Activated naive CD4-positive, alpha-beta T cell treated with anti-CD3 and anti-CD28 coated beads, Interleukin-2, amount 50 U/mL, for 24 hours (primary cell): ENCODE measurements at regions not wholly inside any gene's neighbourhood (a gene's known extent, or its start where the extent isn't known, plus 50 kb on each side); places are given as distances from the start of the nearest gene placed in this dataset.
"Not testable (repeated sequence)": the region's sequence is repeated elsewhere in the genome, so short reads cannot be mapped to it uniquely, and the experiment has no call there.

Experiments used
- H3K27ac Mint-ChIP-seq: one replicate; pipeline ENCODE4 v1.8.0; 2021; ENCODE audit warnings: mild to moderate bottlenecking, mixed read lengths
- H3K27me3 Mint-ChIP-seq: one replicate; pipeline ENCODE4 v1.8.0; 2021; ENCODE audit warnings: mixed read lengths
- H3K36me3 Mint-ChIP-seq: one replicate; pipeline ENCODE4 v1.8.0; 2021; ENCODE audit warnings: mixed read lengths
- H3K4me1 Mint-ChIP-seq: one replicate; pipeline ENCODE4 v1.8.0; 2021; ENCODE audit warnings: mixed read lengths
- H3K4me3 Mint-ChIP-seq: one replicate; pipeline ENCODE4 v1.8.0; 2021; ENCODE audit warnings: mild to moderate bottlenecking, mixed read lengths
- H3K9me3 Mint-ChIP-seq: one replicate; pipeline ENCODE4 v1.8.0; 2021; ENCODE audit warnings: mixed read lengths

DNA sequence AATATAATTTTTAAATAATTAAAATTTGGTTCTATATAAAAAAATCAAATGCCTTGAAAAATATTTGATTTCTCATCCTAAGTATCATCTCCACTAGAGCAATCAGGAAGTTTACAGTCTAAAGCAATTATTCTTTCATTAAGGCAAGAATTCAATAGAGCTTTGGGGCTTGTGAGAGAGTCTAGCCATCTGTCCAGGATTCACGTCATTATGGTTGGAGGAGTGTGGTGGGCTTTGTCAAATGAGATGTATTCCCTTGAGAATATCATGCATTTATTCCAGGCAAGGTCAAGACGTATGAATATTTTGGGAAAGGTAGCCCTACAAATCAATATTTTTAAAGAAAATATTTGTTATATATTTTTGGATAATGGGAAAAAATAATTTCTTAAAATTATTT, 132.4 kb downstream of the ELOVL4 start:
- Mint-ChIP-seq H3K27me3 (peaks cover 7% of the 10 kb centered on the region), H3K27ac (no peak overlapping the region), H3K36me3 (no peaks in the 10 kb centered on the region), H3K9me3 (no peaks in the 10 kb centered on the region), H3K4me3 (no peak overlapping the region), H3K4me1 (no peaks in the 10 kb centered on the region)

DNA sequence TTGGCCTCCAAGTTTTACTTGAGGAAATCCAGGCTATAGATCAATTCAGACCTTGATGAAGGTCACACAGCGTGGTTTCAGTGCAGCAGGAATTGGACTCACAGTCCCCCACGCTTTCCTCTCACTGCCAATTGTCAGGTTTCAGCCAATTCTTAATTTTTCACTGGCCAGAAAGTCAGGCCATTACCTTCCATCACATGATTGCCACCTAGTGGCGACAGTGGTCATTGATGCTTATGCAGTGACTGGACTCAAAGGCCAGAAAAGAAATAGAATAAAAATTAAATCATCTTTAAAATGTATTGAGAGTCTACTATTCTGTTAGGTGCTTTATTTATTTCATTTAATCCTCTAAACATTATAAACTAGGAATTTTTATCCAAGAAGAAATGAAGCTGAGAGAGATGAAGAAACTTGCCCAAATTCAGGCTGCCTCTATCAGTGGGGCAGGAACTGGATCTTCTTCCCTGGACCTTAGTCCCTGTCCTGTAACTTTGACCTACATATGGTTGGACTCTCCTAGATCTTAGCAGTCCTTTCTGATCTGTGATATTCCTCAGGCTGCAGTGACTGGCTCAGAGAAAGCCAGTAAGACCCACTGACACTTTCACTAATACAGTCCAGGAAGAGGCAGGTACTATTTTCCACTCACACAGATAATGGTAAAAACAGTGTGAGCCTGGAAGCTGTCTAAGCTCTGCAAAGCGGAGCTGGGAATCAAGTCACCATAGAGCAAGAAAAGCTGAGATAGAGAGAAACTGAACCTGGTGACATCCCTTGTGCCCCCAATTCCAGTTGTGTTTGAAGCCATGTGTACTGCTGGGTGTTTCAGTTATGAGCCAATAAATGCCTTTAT, 133.3 kb downstream of the ELOVL4 start:
- H3K4me3 Mint-ChIP-seq, result no peak overlapping the region
- H3K36me3 Mint-ChIP-seq, result no peaks in the 10 kb centered on the region
- H3K27ac Mint-ChIP-seq, result no peak overlapping the region
- H3K27me3 Mint-ChIP-seq, result peaks cover 7% of the 10 kb centered on the region
- H3K9me3 Mint-ChIP-seq, result no peaks in the 10 kb centered on the region
- H3K4me1 Mint-ChIP-seq, result no peaks in the 10 kb centered on the region

DNA sequence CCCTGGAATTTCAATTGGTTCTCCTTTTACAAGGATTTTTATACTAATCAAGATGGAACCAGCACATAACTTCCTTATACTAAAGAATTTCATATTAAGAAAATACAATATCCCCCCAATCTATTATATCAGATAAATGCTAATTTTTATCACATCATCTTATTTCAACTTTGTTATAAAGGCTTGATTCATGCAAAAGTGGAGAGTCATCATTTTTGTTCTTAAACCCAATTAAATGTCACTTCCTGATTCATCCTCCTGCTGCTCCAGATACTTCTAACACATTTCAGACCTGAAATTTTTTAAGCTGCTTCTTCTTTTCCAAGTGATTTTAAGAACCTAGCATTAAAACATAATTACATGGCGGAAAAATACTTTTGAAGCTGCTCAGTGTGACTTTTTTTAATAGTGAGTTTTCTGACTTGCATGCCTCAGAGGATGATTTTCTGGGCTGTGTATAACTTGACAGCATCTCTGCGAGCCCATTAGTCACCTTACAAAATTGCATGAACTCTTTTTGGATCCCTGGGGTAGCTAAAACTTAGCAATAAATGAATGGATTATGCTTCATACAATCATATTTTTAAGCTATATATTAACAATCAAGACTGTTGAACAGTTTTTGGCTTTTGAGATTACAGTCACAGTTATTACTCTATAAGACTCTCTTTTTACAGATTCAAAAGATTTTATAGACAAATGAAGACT, 134.1 kb downstream of the ELOVL4 start:
- no peaks in the 10 kb centered on the region for H3K4me1 Mint-ChIP-seq
- H3K36me3 Mint-ChIP-seq, result no peaks in the 10 kb centered on the region
- H3K27me3 Mint-ChIP-seq, result peaks cover 4% of the 10 kb centered on the region
- no peak overlapping the region for H3K4me3 Mint-ChIP-seq
- H3K27ac Mint-ChIP-seq, result no peak overlapping the region
- no peaks in the 10 kb centered on the region for H3K9me3 Mint-ChIP-seq

DNA sequence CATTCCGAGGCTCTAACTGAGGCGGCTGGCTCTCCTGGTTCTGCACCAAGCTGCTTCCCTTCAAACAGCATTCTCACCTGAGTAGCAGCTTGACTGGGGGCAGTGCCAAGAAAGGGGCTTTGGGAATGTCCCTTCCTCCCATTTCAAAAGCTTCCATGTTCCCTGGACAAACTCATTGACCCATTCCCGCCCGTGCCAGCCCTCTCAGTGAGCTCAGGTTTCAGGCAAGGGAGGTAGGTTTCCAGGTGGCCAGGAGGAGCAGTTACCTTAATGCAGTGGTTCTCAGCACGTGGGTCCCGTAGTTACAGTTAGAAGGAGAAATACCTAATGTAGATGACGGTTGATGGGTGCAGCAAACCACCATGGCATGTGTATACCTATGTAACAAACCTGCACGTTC, 135.2 kb downstream of the ELOVL4 start:
- Mint-ChIP-seq H3K27ac (no peak overlapping the region), H3K4me3 (no peak overlapping the region), H3K4me1 (no peaks in the 10 kb centered on the region), H3K9me3 (no peaks in the 10 kb centered on the region), H3K27me3 (peaks cover 2% of the 10 kb centered on the region), H3K36me3 (no peaks in the 10 kb centered on the region)

DNA sequence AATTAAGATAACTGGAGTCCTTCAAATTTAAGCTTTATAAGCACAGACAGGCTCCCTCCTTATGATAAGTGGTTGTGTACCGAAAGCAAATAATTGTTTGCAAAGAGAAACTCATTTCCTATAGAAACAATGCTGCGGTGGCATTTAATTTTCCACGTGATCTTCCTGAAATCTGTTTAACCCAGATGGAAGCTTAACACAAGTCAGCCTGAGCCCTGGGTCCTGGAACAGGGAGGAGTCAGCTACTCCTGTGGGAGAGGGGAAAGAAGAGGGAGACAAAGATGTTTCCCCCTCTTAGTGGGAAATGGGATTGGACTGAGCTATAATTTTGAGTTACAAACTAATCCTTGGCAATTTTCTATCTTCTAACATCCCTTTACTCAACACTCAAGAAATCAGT, 136.5 kb downstream of the ELOVL4 start:
- no peaks in the 10 kb centered on the region for H3K27me3 Mint-ChIP-seq
- H3K27ac Mint-ChIP-seq, result no peak overlapping the region
- H3K9me3 Mint-ChIP-seq, result no peaks in the 10 kb centered on the region

DNA sequence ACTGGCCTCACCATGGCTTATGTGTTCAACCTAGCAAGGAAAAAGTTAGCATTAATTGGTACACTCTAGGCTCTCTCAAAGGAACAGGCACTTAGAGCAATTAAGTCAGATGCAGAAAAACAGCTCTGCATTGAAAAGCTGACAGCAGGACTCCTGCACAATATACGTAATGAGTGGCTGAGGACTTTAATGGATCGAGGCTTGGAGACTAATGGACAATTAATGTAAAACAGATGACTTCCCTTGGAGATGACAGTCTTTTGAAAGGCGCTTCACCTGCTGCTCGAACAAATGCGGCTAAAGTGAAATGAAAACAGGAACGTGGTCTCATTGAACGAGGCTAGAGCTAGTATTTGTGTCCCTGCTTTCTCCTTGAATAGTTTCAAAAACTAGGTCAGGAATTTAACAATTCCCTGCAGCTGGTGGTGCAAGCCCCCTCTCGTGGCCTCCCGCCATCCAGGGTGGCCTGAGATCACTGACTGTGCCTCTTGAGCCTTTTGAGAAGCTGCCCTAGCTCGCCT, 137.1 kb downstream of the ELOVL4 start:
- no peaks in the 10 kb centered on the region for H3K36me3 Mint-ChIP-seq
- H3K4me3 Mint-ChIP-seq, result no peak overlapping the region
- no peak overlapping the region for H3K27ac Mint-ChIP-seq

More for the DNA sequence above, 136.5 kb downstream of the ELOVL4 start:
- H3K4me1 Mint-ChIP-seq, result no peaks in the 10 kb centered on the region
- no peaks in the 10 kb centered on the region for H3K36me3 Mint-ChIP-seq
- H3K4me3 Mint-ChIP-seq, result no peak overlapping the region

DNA sequence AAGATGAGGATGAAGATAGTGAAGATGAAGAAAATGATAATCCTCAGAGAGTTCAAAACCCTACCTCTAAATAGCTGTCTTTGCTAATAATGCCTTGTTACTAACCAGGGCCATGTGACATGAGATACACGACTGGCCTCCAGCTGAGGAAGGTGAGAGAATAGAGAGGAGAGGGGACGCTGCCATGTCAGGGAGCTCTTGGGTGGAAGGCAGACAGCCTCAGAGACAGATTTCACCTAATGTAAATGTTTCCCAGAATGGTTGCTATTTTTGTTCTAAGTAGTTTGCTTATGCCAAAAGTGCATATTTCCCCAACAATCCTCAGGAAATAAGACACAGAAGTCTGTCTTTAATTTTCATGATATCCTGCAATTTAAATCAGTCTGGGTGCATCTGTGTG, 138.4 kb downstream of the ELOVL4 start:
- peaks cover 2% of the 10 kb centered on the region for H3K27me3 Mint-ChIP-seq
- H3K4me3 Mint-ChIP-seq, result no peak overlapping the region
- H3K27ac Mint-ChIP-seq, result no peak overlapping the region

More for the DNA sequence above, 137.1 kb downstream of the ELOVL4 start:
- peaks cover 2% of the 10 kb centered on the region for H3K27me3 Mint-ChIP-seq
- no peaks in the 10 kb centered on the region for H3K9me3 Mint-ChIP-seq
- no peaks in the 10 kb centered on the region for H3K4me1 Mint-ChIP-seq

DNA sequence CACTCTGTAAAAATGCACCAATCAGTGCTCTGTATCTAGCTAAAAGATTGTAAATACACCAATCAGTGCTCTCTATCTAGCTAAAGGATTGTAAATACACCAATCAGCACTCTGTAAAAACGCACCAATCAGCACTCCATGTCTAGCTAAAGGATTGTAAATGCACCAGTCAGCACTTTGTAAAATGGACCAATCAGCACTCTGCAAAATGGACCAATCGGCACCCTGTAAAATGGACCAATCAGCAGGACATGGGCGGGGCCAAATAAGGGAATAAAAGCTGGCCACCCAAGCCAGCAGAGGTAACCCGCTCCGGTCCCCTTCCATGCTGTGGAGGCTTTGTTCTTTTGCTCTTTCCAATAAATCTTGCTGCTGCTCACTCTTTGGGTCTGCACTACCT, 140.7 kb downstream of the ELOVL4 start:
- not testable (repeated sequence) for H3K27ac Mint-ChIP-seq, H3K4me3 Mint-ChIP-seq, H3K27me3 Mint-ChIP-seq, H3K9me3 Mint-ChIP-seq, H3K36me3 Mint-ChIP-seq, H3K4me1 Mint-ChIP-seq

More for the DNA sequence above, 138.4 kb downstream of the ELOVL4 start:
- no peaks in the 10 kb centered on the region for H3K4me1 Mint-ChIP-seq
- H3K9me3 Mint-ChIP-seq, result no peaks in the 10 kb centered on the region
- no peaks in the 10 kb centered on the region for H3K36me3 Mint-ChIP-seq

DNA sequence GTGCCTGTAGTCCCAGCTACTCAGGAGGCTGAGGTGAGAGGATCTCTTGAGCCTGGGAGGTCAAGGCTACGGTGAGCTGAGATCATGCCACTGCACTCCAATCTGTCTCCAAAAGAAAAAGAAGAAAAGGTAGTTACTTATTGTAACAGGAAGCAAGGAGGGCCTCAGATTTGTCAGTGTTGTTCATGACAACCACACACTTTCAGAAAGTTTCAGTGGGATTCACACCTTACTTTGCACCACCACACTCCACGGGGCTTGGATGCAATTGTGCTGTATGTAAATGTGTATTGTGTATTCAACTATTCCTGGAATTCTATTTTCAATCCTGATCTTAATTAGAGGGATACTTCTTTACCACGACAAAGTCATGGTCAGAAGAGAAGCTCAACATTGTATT, 142.6 kb downstream of the ELOVL4 start:
- Mint-ChIP-seq H3K4me1 (no peaks in the 10 kb centered on the region), H3K27me3 (peaks cover 6% of the 10 kb centered on the region), H3K27ac (no peak overlapping the region), H3K36me3 (no peaks in the 10 kb centered on the region), H3K4me3 (no peak overlapping the region), H3K9me3 (no peaks in the 10 kb centered on the region)

DNA sequence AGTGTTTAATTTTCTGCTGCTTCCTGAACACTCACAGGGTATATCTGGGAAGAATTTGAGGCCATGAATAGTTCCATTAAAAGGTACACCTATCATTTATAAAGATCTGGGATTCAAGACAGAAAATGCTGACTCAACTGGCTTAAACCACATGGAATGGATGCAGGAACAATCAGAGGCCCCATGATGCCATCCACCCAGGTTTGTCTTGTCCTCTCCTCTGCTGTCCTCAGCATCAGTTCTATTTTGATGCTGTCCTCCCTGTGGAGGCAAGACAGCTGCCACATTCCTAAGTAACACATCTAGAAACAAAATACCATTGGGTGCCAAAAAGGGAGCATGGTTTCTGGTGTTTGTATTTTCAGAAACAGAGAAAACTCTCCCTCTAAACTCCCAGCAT, 143.4 kb downstream of the ELOVL4 start:
- Mint-ChIP-seq H3K9me3 (no peaks in the 10 kb centered on the region), H3K27me3 (peaks cover 6% of the 10 kb centered on the region), H3K4me1 (no peaks in the 10 kb centered on the region), H3K36me3 (no peaks in the 10 kb centered on the region), H3K27ac (no peak overlapping the region), H3K4me3 (no peak overlapping the region)

DNA sequence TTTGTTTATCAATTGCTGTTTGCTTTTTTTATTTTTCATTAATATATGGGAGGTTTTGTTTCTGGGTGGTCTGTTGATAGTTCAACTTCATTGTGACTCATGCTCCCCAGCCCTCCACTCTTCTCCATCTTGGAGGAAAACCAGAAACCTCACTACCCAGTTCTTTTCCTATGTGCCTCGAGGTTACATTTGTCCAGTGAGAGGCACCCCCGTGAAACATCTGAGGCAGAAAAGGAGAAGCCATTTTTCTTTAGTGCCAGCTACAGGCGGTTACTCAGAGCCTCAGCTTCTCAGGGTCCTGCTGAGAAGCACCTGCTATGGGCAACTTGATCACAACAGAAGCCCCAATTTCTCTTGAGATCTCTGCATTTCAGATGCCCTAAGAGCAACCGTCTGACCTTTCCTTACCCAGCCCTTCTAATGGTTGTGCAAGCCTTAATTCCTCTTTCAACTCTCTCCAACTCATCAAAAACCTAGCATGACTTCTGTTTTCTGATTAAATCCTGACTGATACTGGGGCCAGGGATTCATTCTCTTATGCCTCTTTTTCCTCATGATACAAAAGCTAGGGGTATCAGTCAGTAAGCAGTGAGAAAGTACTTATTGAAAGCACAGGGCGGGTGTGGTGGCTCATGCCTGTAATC, 144.6 kb downstream of the ELOVL4 start:
- Mint-ChIP-seq H3K27me3 (peaks cover 6% of the 10 kb centered on the region), H3K4me3 (no peak overlapping the region), H3K27ac (no peak overlapping the region), H3K4me1 (no peaks in the 10 kb centered on the region), H3K9me3 (no peaks in the 10 kb centered on the region), H3K36me3 (no peaks in the 10 kb centered on the region)

DNA sequence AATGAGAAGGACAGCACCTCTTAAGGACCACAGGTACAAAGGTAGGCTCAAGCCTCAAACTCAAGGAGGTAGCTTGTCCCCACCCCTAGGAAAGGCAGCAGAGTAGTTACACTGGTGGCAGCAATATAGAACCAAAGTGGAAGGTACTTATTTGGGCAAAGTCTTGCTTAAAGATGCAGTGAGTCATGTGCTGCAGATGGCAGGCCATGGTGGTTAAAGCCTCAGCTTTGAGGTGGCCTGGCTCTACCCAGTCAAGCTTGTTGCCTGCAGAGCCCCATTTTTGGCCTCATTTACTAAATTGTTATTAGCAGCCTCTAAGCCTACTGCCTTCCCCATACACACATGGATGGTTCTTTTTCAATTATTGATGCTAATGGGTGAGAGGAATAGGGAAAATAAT, 146.0 kb downstream of the ELOVL4 start:
- Mint-ChIP-seq H3K27me3 (peaks cover 8% of the 10 kb centered on the region), H3K9me3 (no peaks in the 10 kb centered on the region), H3K4me3 (no peak overlapping the region), H3K4me1 (no peaks in the 10 kb centered on the region), H3K36me3 (no peaks in the 10 kb centered on the region), H3K27ac (no peak overlapping the region)

DNA sequence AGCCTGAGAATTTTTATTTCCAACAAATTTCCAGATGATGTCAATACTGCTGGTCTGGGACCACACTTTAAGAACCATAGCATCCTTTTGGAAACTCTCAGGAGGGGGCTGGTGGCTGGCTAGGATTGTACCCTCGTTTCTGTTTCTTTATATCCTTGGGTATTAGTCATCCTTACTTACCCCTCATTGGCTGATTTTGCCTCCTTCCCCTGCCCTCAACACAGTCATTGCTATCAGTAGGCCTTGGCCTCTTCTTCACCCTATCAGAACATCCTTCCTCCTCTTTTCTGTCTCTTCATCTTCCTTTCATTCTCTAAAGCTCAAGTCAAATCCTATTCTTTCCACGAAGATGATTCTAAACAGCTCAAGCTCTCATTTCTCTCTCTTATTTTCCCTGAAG, 148.5 kb downstream of the ELOVL4 start:
- Mint-ChIP-seq H3K4me3 (no peak overlapping the region), H3K9me3 (no peaks in the 10 kb centered on the region), H3K4me1 (no peaks in the 10 kb centered on the region), H3K27ac (no peak overlapping the region), H3K27me3 (peaks cover 6% of the 10 kb centered on the region), H3K36me3 (no peaks in the 10 kb centered on the region)

DNA sequence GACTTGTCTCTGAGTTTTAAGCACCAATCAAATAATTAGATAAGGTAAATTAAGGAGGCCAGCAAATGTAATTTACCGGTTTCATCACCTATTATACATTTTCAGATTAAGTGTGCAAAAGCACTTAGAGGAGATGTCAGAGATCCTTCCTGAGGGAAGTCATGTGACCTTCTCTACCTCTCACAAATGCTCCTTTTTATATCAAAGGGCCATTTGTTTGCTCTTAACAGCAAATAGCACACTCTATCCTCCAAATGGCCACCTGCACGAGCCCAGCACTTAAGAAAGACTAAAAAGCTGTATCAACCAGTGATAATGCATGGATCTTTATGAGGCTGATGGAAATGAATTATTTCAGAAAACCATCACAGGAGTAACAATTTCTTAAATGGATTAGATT, 149.4 kb downstream of the ELOVL4 start:
- no peak overlapping the region for H3K27ac Mint-ChIP-seq
- no peaks in the 10 kb centered on the region for H3K36me3 Mint-ChIP-seq
- no peaks in the 10 kb centered on the region for H3K9me3 Mint-ChIP-seq
- no peaks in the 10 kb centered on the region for H3K4me1 Mint-ChIP-seq
- H3K27me3 Mint-ChIP-seq, result peaks cover 6% of the 10 kb centered on the region
- no peak overlapping the region for H3K4me3 Mint-ChIP-seq

DNA sequence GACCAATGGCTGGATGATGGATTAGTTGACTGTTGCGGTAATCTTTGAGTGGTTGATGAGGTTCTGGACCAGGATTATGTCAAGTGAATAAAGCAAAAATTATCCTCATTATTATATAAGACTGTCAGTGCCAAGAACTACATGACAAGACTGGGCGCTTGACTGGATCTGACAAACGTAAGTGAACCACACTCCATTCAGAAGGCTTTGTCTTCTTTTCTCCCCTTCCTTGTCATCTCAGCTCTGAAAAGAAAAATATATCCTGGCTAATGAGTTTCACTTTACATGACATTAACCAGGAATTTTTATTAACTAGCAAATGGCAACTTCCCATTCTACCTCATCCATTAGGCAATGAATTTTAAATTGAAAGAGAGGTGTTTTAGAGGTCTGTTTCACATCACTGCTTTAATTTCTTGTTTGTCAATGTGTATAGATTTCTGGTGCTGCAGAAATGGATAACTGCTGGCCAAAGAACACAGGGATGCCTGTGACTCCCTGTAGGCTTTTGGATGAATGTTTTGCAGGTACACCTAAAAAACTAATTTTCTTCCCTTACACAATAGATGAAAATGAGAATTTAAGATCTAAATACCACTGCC, 150.1 kb downstream of the ELOVL4 start:
- Mint-ChIP-seq H3K4me3 (no peak overlapping the region), H3K36me3 (no peaks in the 10 kb centered on the region), H3K4me1 (no peaks in the 10 kb centered on the region), H3K27me3 (peaks cover 6% of the 10 kb centered on the region), H3K27ac (no peak overlapping the region), H3K9me3 (no peaks in the 10 kb centered on the region)
